Stomach smooth muscle (tissue), 2 donors: ENCODE measurements at regions not wholly inside any gene's neighbourhood (a gene's known extent, or its start where the extent isn't known, plus 50 kb on each side); places are given as distances from the start of the nearest gene placed in this dataset.
"Not testable (repeated sequence)": the region's sequence is repeated elsewhere in the genome, so short reads cannot be mapped to it uniquely, and the experiment has no call there.

Experiments used
- H3K27ac ChIP-seq: one replicate; pipeline ENCODE4 v1.7.0; 2013; ENCODE audit warnings: mild to moderate bottlenecking, low read length, inconsistent platforms
- H3K27me3 ChIP-seq, 2 donors: one replicate each; pipeline ENCODE4 v1.7.0; 2013; ENCODE audit warnings: low read length in 2 of 2; ENCODE audit not compliant: insufficient read depth in 2 of 2, control insufficient read depth in 1 of 2
- H3K36me3 ChIP-seq, 2 donors: one replicate each; pipeline ENCODE4 v1.7.0; 2013; ENCODE audit warnings: low read length in 2 of 2; ENCODE audit not compliant: control insufficient read depth in 2 of 2, insufficient read depth in 2 of 2
- H3K4me1 ChIP-seq: one replicate; pipeline ENCODE4 v1.7.0; 2013; ENCODE audit warnings: low read length; ENCODE audit not compliant: control insufficient read depth, insufficient read depth
- H3K4me3 ChIP-seq, 2 donors: one replicate each; pipeline ENCODE4 v1.7.0; 2013; ENCODE audit warnings: low read length in 2 of 2
- H3K9ac ChIP-seq, 2 donors: one replicate each; pipeline ENCODE4 v1.7.0; 2013; ENCODE audit warnings: low read length in 2 of 2, mild to moderate bottlenecking in 1 of 2
- H3K9me3 ChIP-seq, 2 donors: one replicate each; pipeline ENCODE4 v1.7.0; 2013; ENCODE audit warnings: low read length in 2 of 2; ENCODE audit not compliant: control insufficient read depth in 2 of 2
- donor health status: healthy.
- donor health status: Pancreatic carcinoma.

GRCh38 chr2:38243186-38243880, 133.7 kb downstream of the ATL2 start:
- Histone ChIP-seq H3K36me3 (no peaks in the 10 kb centered on the region), H3K27me3 (no peaks in the 10 kb centered on the region), H3K9ac (no peak overlapping the region), H3K4me1 (peaks cover 3% of the 10 kb centered on the region), H3K27ac (no peak overlapping the region), H3K4me3 (no peak overlapping the region), H3K9me3 (no peaks in the 10 kb centered on the region)

GRCh38 chr2:38239452-38239851, 137.6 kb downstream of the ATL2 start:
- no peaks in the 10 kb centered on the region for H3K9me3 ChIP-seq
- no peak overlapping the region for H3K9ac ChIP-seq
- no peaks in the 10 kb centered on the region for H3K4me1 ChIP-seq
- no peaks in the 10 kb centered on the region for H3K27me3 ChIP-seq
- H3K27ac ChIP-seq, result no peak overlapping the region
- H3K4me3 ChIP-seq, result no peak overlapping the region
- no peaks in the 10 kb centered on the region for H3K36me3 ChIP-seq

GRCh38 chr2:38238705-38239104, 138.4 kb downstream of the ATL2 start:
- not testable (repeated sequence) for H3K27me3 ChIP-seq, H3K4me3 ChIP-seq, H3K9ac ChIP-seq, H3K9me3 ChIP-seq, H3K36me3 ChIP-seq, H3K27ac ChIP-seq, H3K4me1 ChIP-seq

- H3K4me1 ChIP-seq, result peaks cover 6% of the 10 kb centered on the region
- H3K4me3 ChIP-seq, result no peak overlapping the region
- no peaks in the 10 kb centered on the region for H3K27me3 ChIP-seq
- H3K36me3 ChIP-seq, result no peaks in the 10 kb centered on the region
- H3K9me3 ChIP-seq, result no peaks in the 10 kb centered on the region
- no peak overlapping the region for H3K9ac ChIP-seq
- no peak overlapping the region for H3K27ac ChIP-seq
Measured at GRCh38 chr2:38237311-38237710, 139.8 kb downstream of the ATL2 start.

GRCh38 chr2:38233231-38233983, 143.7 kb downstream of the ATL2 start:
- H3K4me1 ChIP-seq, result peaks cover 6% of the 10 kb centered on the region
- no peak overlapping the region for H3K9ac ChIP-seq
- H3K27ac ChIP-seq, result peak overlapping the region; percentile 26
- H3K4me3 ChIP-seq, result peak overlapping the region; percentile 3 to 15
- no peaks in the 10 kb centered on the region for H3K27me3 ChIP-seq
- no peaks in the 10 kb centered on the region for H3K36me3 ChIP-seq
- H3K9me3 ChIP-seq, result no peaks in the 10 kb centered on the region

GRCh38 chr2:38232454-38232853, 144.6 kb downstream of the ATL2 start:
- no peaks in the 10 kb centered on the region for H3K36me3 ChIP-seq
- H3K9me3 ChIP-seq, result no peaks in the 10 kb centered on the region
- no peak overlapping the region for H3K9ac ChIP-seq
- peaks cover 6% of the 10 kb centered on the region for H3K4me1 ChIP-seq
- H3K4me3 ChIP-seq, result no peak overlapping the region
- no peaks in the 10 kb centered on the region for H3K27me3 ChIP-seq
- no peak overlapping the region for H3K27ac ChIP-seq

- H3K27me3 ChIP-seq, result no peaks in the 10 kb centered on the region
- peaks cover 6% of the 10 kb centered on the region for H3K4me1 ChIP-seq
- no peak overlapping the region for H3K9ac ChIP-seq
- no peaks in the 10 kb centered on the region for H3K9me3 ChIP-seq
- no peak overlapping the region for H3K4me3 ChIP-seq
- H3K27ac ChIP-seq, result no peak overlapping the region
- no peaks in the 10 kb centered on the region for H3K36me3 ChIP-seq
Measured at GRCh38 chr2:38230756-38231155, 146.3 kb downstream of the ATL2 start.

- H3K4me1 ChIP-seq, result peaks cover 4% of the 10 kb centered on the region
- H3K36me3 ChIP-seq, result no peaks in the 10 kb centered on the region
- H3K9me3 ChIP-seq, result no peaks in the 10 kb centered on the region
- H3K27ac ChIP-seq, result no peak overlapping the region
- H3K4me3 ChIP-seq, result no peak overlapping the region
- no peaks in the 10 kb centered on the region for H3K27me3 ChIP-seq
- H3K9ac ChIP-seq, result no peak overlapping the region
Measured at GRCh38 chr2:38228753-38229152, 148.3 kb downstream of the ATL2 start.

GRCh38 chr2:38224821-38225437, 149.0 kb upstream of the CYP1B1 start:
- no peak overlapping the region for H3K27ac ChIP-seq
- no peak overlapping the region for H3K9ac ChIP-seq
- no peaks in the 10 kb centered on the region for H3K4me1 ChIP-seq
- H3K4me3 ChIP-seq, result no peak overlapping the region
- no peaks in the 10 kb centered on the region for H3K27me3 ChIP-seq
- H3K36me3 ChIP-seq, result no peaks in the 10 kb centered on the region
- H3K9me3 ChIP-seq, result no peaks in the 10 kb centered on the region

- H3K4me1 ChIP-seq, result peaks cover 4% of the 10 kb centered on the region
- H3K27ac ChIP-seq, result no peak overlapping the region
- no peaks in the 10 kb centered on the region for H3K27me3 ChIP-seq
- no peaks in the 10 kb centered on the region for H3K36me3 ChIP-seq
- no peak overlapping the region for H3K9ac ChIP-seq
- H3K4me3 ChIP-seq, result no peak overlapping the region
- no peaks in the 10 kb centered on the region for H3K9me3 ChIP-seq
Measured at GRCh38 chr2:38224181-38224580, 148.2 kb upstream of the CYP1B1 start.

- no peak overlapping the region for H3K27ac ChIP-seq
- H3K27me3 ChIP-seq, result no peaks in the 10 kb centered on the region
- H3K9ac ChIP-seq, result no peak overlapping the region
- no peak overlapping the region for H3K4me3 ChIP-seq
- peaks cover 12% of the 10 kb centered on the region for H3K4me1 ChIP-seq
- no peaks in the 10 kb centered on the region for H3K36me3 ChIP-seq
- H3K9me3 ChIP-seq, result no peaks in the 10 kb centered on the region
Measured at GRCh38 chr2:38223256-38223655, 147.3 kb upstream of the CYP1B1 start.
